Urothelium cell line (cell line): ENCODE measurements at regions not wholly inside any gene's neighbourhood (a gene's known extent, or its start where the extent isn't known, plus 50 kb on each side); places are given as distances from the start of the nearest gene placed in this dataset.

Experiments
- DNase-seq: peaks from one replicate; pipeline ENCODE4 v3.0.0; 2011; ENCODE audit warnings: low spot score, mixed read lengths
- FAIRE-seq: peaks from 2 replicates; lab custom pipeline; 2011; peaks lifted over from hg19 to GRCh38; lab: Jason Lieb, UNC

- DNase-seq (no peak), FAIRE-seq (no peak)
Measured at GRCh38 chr13:73970421-73971055, 163.7 kb downstream of the KLF12 start.

- no peak for DNase-seq
- FAIRE-seq: no peak
Measured at GRCh38 chr13:73967397-73968165, 166.6 kb downstream of the KLF12 start.

GRCh38 chr13:73966331-73966730 is 167.9 kb downstream of the KLF12 start:
- no peak for FAIRE-seq
- no peak for DNase-seq

DNA sequence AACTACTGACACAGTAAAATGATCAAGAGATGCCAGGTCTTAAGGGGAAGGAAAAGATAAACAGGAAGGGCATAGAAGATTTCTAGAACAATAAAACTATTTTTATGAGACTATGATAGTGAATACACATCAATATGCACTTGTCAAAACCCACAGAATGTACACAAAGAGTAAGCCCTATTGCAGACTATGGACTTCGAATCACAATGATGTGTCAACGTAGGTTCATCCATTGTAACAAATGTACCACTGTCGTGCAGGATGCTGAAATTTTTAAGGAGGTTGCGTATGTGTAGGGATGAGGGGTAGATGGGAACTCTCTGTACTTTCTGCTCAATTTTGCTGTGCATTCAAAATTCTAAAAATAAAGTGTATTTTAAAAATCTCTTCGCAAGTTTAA is 171.9 kb downstream of the KLF12 start:
- DNase-seq (no peak), FAIRE-seq (no peak)

- FAIRE-seq (no peak), DNase-seq (no peak)
Measured at GRCh38 chr13:73961181-73961580, 173.0 kb downstream of the KLF12 start.

DNA sequence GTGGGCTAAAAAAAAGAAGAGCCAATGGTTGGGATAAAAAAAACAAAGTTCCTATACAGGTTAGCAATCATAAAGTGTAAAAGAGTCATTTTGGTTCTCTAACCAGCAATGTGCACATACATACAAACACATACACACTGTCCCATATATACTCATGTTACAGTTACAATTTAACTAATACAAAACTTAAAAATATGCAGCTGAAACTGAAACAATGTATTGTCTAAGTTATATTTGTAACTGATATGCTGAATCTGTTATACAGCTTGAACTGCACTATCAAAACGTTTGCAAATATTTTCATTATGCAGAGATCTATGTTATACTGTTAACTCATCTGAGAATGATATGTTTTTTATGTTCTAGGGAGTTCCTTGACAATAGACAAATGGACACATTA is 173.7 kb downstream of the KLF12 start:
- FAIRE-seq (no peak), DNase-seq (no peak)

DNA sequence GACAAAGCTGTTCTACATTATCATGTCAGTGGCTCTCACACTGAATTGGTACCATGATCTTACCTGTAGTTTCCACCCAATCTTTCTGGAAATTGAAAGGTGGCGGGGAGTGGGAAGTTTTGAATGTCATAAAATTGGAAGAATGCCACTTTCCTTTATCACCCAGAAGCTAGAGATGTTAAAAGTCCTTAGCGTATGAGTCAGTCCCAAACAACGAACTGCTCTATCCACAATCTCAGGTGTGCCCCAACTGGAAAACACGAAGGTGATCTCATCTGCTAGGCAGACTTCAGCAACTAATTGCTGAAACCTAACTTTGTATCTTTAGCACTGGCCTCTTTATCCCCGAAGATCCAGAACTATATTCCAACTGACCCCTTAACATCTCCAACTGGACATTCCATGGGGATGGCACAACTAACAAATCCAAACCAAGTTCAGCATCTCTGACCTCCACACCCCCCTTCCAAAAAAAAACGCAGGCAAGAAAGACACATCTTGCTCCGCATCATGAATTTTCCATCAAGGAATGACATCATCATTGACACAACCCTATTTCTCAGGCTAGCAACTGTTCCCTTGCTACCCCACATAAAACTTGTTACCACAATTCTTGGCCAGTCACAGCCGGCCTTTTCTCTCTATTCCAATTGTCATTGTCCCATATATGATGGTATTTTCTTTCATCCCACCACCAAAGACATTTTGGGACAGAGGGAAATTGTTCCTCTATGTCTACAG is 175.4 kb downstream of the KLF12 start:
- FAIRE-seq (no peak), DNase-seq (peak; percentile 47)

DNA sequence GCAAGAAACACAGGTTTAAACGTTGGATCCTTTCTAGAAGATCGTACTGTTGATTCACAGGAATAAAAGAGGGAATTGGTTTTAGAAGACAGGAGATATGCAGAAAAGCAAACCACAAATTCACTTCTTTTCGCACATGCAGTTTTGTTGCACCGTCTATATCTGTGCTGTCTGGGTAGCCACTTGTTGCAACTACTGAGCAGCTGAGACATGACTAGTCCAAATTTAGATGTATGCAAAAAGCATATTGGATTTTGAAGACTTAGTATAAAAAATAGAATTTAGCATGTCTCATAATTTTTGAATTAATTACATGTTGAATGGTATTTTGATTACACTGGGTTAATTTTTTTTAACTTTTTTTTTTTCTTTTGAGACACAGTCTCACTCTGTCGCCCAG is 176.3 kb downstream of the KLF12 start:
- DNase-seq (no peak), FAIRE-seq (no peak)

DNA sequence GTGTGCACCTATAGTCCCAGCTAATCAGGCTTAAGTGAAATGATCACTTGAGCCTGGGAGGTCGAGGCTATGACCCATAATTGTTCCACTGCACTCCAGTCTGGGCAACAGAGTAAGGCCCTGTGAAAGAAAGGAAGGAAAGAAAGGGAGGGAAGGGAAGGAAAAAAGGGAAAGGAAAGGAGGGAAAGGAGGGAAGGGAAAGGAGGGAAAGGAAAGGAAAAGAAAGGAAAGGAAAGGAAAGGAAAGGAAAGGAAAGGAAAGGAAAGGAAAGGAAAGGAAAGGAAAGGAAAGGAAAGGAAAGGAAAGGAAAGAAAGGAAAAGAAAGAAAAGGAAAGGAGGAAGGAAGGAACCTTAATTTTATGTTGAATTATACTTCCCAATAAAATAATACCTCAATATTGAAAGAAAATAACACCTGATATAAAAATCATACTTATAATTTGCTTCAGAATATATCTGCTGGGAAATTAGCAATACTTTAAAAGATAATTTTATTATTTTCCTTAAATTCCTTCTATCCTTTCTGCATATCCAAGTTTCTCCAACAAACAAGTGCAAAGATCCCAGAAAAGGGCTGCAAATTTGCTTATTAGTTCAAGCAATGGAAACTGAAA is 177.3 kb downstream of the KLF12 start:
- FAIRE-seq (no peak), DNase-seq (no peak)

GRCh38 chr13:73955977-73956500 is 178.2 kb downstream of the KLF12 start:
- FAIRE-seq: no peak
- no peak for DNase-seq

GRCh38 chr13:73954808-73955207 is 179.4 kb downstream of the KLF12 start:
- FAIRE-seq (no peak), DNase-seq (no peak)

DNA sequence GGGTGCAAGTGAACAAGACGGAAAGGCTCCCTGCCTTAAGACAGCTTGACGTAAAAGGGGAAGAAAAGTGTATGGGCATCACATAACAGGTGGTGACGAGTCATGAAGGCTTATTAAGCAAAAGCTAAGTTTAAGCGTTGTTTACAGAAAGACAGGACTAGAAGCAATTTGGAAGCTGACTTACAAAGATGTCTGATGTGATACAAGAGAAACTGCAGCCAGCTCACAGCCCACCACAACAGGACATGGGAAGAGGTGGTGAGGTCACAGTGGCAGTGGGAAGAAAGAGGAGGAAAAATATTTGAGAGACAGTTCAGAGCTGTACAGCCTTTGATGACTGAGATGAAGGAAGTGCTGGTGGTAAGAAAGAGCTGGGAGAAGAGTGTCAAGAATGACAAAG is 181.6 kb downstream of the KLF12 start:
- FAIRE-seq: no peak

GRCh38 chr13:73948848-73949529 is 185.2 kb downstream of the KLF12 start:
- no peak for FAIRE-seq

More for the DNA sequence above, 181.6 kb downstream of the KLF12 start:
- no peak for DNase-seq

DNA sequence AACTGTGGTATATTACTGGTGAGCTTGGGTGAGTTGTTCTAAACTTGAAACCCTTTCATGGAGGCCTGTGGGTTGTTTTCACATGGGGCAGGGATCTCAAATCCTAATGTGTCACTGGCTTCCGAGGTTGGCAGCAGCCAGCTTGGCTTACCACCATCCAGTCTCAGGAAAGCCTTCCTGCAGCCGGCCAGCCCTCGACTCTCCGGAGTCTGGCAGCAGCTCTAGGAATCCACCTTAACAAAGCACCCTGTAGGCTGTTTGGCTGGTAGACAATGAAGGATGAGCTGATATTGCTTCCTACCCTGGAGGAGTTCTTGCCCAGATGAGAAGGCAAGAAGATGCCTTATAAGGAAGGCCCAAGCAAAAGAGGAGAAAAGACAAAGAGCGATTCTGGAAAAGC is 188.3 kb downstream of the KLF12 start:
- DNase-seq (no peak), FAIRE-seq (no peak)

More at GRCh38 chr13:73948848-73949529, 185.2 kb downstream of the KLF12 start:
- no peak for DNase-seq

- FAIRE-seq: no peak
- no peak for DNase-seq
Measured at GRCh38 chr13:73945382-73945781, 188.8 kb downstream of the KLF12 start.

DNA sequence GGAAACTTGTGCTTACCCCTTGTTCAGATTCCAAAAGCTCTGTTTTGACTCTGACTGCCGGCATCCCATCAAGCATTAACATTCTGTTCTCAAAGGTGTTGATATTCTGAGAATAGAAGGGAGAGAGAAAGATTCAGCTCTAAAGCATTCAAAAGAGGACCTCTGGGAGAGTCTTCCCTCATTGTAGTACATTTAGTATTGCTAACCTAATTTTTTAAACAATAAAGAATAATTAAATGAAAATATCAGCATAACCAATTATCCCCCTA is 190.3 kb downstream of the KLF12 start:
- DNase-seq (no peak), FAIRE-seq (no peak)

DNA sequence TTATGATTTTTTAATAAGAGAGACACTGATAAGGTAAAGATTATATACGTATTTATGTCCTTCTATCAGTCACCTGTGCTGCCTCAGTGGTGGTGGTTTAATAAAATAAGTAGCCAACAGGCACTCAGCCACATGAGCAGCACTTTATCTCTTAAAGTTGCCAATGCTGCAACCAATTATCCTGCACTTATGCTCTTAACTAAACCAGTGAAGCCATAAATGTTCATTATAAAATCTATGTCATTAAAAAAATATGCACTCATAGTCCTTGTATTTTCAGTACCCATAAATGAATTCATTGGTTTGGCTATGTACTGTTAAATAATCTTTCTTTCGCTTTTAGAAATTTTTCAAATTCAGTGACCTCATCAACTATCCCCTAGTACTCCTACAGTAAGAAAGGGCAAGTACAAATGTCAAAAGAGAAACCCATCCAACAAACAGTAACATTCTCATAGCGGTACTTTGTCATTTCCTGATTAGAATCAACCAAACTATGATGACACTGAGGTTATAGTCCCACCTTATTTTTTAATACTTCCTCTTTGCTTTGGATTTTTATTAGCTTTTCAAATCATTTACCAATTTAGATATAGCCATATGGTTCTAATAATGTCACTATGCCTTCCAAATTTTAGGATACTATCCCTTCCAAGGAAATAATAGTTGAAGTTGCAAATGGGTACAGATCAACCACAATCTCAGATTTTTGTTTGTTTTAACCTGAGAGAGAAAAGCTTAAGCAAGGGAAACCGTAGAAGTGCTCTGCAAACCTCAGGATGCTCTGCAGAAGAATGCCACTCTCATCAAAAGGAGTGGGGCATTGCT is 190.9 kb downstream of the KLF12 start:
- DNase-seq (no peak), FAIRE-seq (no peak)

DNA sequence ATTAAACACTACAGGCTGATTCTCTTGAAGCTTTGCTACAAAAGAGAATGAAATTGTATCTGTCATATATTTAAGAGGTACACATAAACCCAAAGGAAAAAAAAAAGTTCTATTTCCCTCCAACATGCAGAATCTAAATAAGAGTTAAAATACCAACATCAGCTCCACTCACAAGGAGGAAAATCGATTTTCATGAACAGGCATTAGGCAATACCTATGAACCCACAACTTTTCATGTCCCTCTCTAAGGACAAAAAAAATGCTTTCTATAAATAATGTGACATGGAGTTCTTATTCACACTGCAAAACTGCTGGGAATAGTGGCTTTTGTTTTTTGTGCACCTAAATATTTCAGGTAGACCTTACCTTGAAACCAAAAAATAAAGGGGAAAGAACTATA is 192.5 kb downstream of the KLF12 start:
- no peak for FAIRE-seq
- no peak for DNase-seq

- DNase-seq: no peak
- FAIRE-seq: no peak
Measured at GRCh38 chr13:73940098-73940497, 194.1 kb downstream of the KLF12 start.

GRCh38 chr13:73939603-73940002 is 194.6 kb downstream of the KLF12 start:
- DNase-seq: no peak
- FAIRE-seq: no peak
